PC-3 (cell line): ENCODE measurements at regions not wholly inside any gene's neighbourhood (a gene's known extent, or its start where the extent isn't known, plus 50 kb on each side); places are given as distances from the start of the nearest gene placed in this dataset.

Experiments
- ATAC-seq: fragments of 200-7000 bp; cut with Tn5 transposase; 2 replicates; pipeline ENCODE4 v1.9.1; 2020; ENCODE audit warnings: mild to moderate bottlenecking, moderate library complexity
- BruUV-seq: library from RNA; stranded (reverse); fragments of 400-500 nt; replicated peaks from 2 replicates; lab custom pipeline; 2021; lab: Mats Ljungman, UMichigan
- CTCF ChIA-PET: fragments of 300-600 bp; sonication (Branson Sonifier 250); formaldehyde crosslinking; loops from one replicate; lab custom pipeline; 2022; ENCODE audit warnings: antibody characterized with exemption; lab: Charles Lee
- POLR2A ChIA-PET: fragments of 300-600 bp; sonication (Branson Sonifier 250); formaldehyde crosslinking; loops from one replicate; lab custom pipeline; 2022; ENCODE audit warnings: antibody characterized with exemption; ENCODE audit not compliant: unreplicated experiment; lab: Charles Lee
- DNase-seq: peaks from one replicate; pipeline ENCODE4 v3.0.0-alpha.2; 2015
- H2AFZ ChIP-seq: fragments of 300-600 bp; sonication (generic); 2 replicates; pipeline ENCODE4 v1.6.0; 2016; ENCODE audit warnings: antibody characterized with exemption, low read length
- H3F3A ChIP-seq: fragments of 300-600 bp; sonication (generic); one replicate; pipeline ENCODE4 v1.6.0; 2017; ENCODE audit warnings: antibody characterized with exemption, low read length, control low read depth, mild to moderate bottlenecking; ENCODE audit not compliant: unreplicated experiment
- H3K27ac ChIP-seq: fragments of 300-600 bp; sonication (generic); 2 replicates; pipeline ENCODE4 v1.5.1; 2016; ENCODE audit warnings: mild to moderate bottlenecking, low read length
- H3K27me3 ChIP-seq: fragments of 300-600 bp; sonication (generic); 2 replicates; pipeline ENCODE4 v1.6.1; 2016; ENCODE audit warnings: low read length, mixed read lengths
- H3K36me3 ChIP-seq: fragments of 300-600 bp; sonication (generic); 2 replicates; pipeline ENCODE4 v1.6.1; 2016; ENCODE audit warnings: low read depth, mixed run types, low read length, mixed read lengths
- H3K4me1 ChIP-seq: fragments of 300-600 bp; sonication (generic); 2 replicates; pipeline ENCODE4 v1.5.1; 2016; ENCODE audit warnings: low read length; ENCODE audit not compliant: insufficient read depth
- H3K4me2 ChIP-seq: fragments of 300-600 bp; sonication (generic); 2 replicates; pipeline ENCODE4 v1.6.0; 2016; ENCODE audit warnings: low read length
- H3K4me3 ChIP-seq: fragments of 300-600 bp; sonication (generic); 2 replicates; pipeline ENCODE4 v1.5.1; 2016; ENCODE audit warnings: mild to moderate bottlenecking, low read length, mixed read lengths
- H3K79me2 ChIP-seq: fragments of 300-600 bp; sonication (generic); 2 replicates; pipeline ENCODE4 v1.6.1; 2017; ENCODE audit warnings: low read length, mixed read lengths
- H3K9ac ChIP-seq: fragments of 300-600 bp; sonication (generic); 2 replicates; pipeline ENCODE4 v1.6.0; 2016; ENCODE audit warnings: mild to moderate bottlenecking, low read length
- H3K9me2 ChIP-seq: fragments of 300-600 bp; sonication (generic); replicated peaks from 2 replicates; pipeline ENCODE4 v1.6.1; 2016; ENCODE audit warnings: mixed run types, low read length, mixed read lengths
- H3K9me3 ChIP-seq: fragments of 300-600 bp; sonication (generic); 2 replicates; pipeline ENCODE4 v1.6.1; 2016; ENCODE audit warnings: low read length, mixed read lengths
- H4K20me1 ChIP-seq: fragments of 300-600 bp; sonication (generic); 2 replicates; pipeline ENCODE4 v1.6.1; 2016; ENCODE audit warnings: low read length, mixed read lengths
- EZH2 ChIP-seq: fragments of 300-600 bp; sonication (generic); IDR thresholded peaks from one replicate; pipeline ENCODE4 v1.6.1; 2017; ENCODE audit warnings: antibody characterized with exemption, mild to moderate bottlenecking, low read length; ENCODE audit not compliant: unreplicated experiment
- EZH2phosphoT487 ChIP-seq: fragments of 300-600 bp; sonication (generic); IDR thresholded peaks from 2 replicates; pipeline ENCODE4 v1.6.1; 2018; ENCODE audit warnings: mild to moderate bottlenecking, antibody characterized with exemption, low read length, borderline replicate concordance
- intact Hi-C: fragments of 100-400 bp; cut with micrococcal nuclease; formaldehyde crosslinking; loops from 2 replicates; pipeline ENCODE4 v1.9.0; 2023
- TF ChIP-seq, protein P1 (sequence below): fragments of 300-600 bp; sonication (generic); conservative IDR thresholded peaks from 2 replicates; pipeline ENCODE4 v1.5.1; 2017; ENCODE audit warnings: antibody characterized with exemption, low read depth, mild to moderate bottlenecking, low read length

GRCh38 chr3:7874116-7874515 lies 627.5 kb upstream of the LMCD1 start:
- Histone ChIP-seq H2AFZ (no peak overlapping the region), H3F3A (no peaks in the 10 kb centered on the region), H3K4me1 (no peaks in the 10 kb centered on the region), H4K20me1 (no peaks in the 10 kb centered on the region), H3K9me2 (no peaks in the 10 kb centered on the region), H3K27me3 (no peaks in the 10 kb centered on the region), H3K4me3 (no peak overlapping the region), H3K9ac (no peak overlapping the region), H3K27ac (no peak overlapping the region), H3K9me3 (peaks cover 9% of the 10 kb centered on the region), H3K79me2 (no peaks in the 10 kb centered on the region), H3K36me3 (no peaks in the 10 kb centered on the region), H3K4me2 (no peak overlapping the region)
- intact Hi-C loops = no loop called here
- DNase-seq (no peak), ATAC-seq (no peak)
- TF ChIP-seq, protein P1, sequence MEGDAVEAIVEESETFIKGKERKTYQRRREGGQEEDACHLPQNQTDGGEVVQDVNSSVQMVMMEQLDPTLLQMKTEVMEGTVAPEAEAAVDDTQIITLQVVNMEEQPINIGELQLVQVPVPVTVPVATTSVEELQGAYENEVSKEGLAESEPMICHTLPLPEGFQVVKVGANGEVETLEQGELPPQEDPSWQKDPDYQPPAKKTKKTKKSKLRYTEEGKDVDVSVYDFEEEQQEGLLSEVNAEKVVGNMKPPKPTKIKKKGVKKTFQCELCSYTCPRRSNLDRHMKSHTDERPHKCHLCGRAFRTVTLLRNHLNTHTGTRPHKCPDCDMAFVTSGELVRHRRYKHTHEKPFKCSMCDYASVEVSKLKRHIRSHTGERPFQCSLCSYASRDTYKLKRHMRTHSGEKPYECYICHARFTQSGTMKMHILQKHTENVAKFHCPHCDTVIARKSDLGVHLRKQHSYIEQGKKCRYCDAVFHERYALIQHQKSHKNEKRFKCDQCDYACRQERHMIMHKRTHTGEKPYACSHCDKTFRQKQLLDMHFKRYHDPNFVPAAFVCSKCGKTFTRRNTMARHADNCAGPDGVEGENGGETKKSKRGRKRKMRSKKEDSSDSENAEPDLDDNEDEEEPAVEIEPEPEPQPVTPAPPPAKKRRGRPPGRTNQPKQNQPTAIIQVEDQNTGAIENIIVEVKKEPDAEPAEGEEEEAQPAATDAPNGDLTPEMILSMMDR = no peak
- TF ChIP-seq EZH2phosphoT487 (no peak), EZH2 (no peak)
- BruUV-seq = no TSS peak
- ChIA-PET POLR2A (no interaction called here), CTCF (no interaction called here)

- Histone ChIP-seq H2AFZ (no peak overlapping the region), H3K9me3 (peaks cover 15% of the 10 kb centered on the region), H3K9me2 (no peaks in the 10 kb centered on the region), H3K27ac (no peak overlapping the region), H3K27me3 (no peaks in the 10 kb centered on the region), H3F3A (no peaks in the 10 kb centered on the region), H3K9ac (no peak overlapping the region), H4K20me1 (no peaks in the 10 kb centered on the region), H3K4me1 (no peaks in the 10 kb centered on the region), H3K4me2 (no peak overlapping the region), H3K36me3 (no peaks in the 10 kb centered on the region), H3K4me3 (no peak overlapping the region), H3K79me2 (no peaks in the 10 kb centered on the region)
- TF ChIP-seq EZH2phosphoT487 = no peak
- no peak for TF ChIP-seq EZH2
- TF ChIP-seq, protein P1 = no peak
- CTCF ChIA-PET = no interaction called here
- intact Hi-C loops = no loop called here
- ATAC-seq = no peak
- no peak for DNase-seq
- POLR2A ChIA-PET = no interaction called here
- BruUV-seq = no TSS peak
Observed at GRCh38 chr3:7875925-7876324, 625.7 kb upstream of the LMCD1 start.

DNA sequence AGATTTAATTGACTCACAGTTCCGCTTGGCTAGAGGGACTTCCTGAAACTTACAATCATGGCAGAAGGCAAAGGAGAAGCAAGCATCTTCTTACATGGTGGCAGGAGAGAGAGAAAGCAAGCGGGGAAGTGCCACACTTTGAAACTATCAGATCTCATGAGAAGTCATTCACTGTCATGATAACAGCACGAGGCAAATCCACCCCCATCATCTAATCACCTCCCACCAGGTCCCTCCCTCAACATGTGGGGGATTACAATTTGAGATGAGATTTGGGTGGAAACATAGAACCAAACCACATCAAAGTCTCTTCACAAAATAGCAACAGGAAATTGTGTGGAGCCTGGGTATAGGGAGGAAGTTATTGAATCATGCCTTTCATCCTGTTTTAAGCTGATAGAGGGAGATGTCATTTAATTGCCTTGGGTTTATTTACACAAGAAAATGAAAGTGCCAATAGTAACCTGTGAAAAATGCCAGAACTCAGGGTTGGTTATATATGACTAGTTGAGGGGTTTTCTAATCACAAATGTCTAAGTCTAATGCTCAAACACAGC lies 624.8 kb upstream of the LMCD1 start:
- no peaks in the 10 kb centered on the region for H4K20me1 ChIP-seq
- no peaks in the 10 kb centered on the region for H3K36me3 ChIP-seq
- H2AFZ ChIP-seq = no peak overlapping the region
- no peaks in the 10 kb centered on the region for H3K9me2 ChIP-seq
- no peak overlapping the region for H3K27ac ChIP-seq
- no peaks in the 10 kb centered on the region for H3K79me2 ChIP-seq
- no peak for TF ChIP-seq EZH2phosphoT487
- TF ChIP-seq, protein P1 = no peak
- no peak for TF ChIP-seq EZH2
- no peak overlapping the region for H3K4me2 ChIP-seq
- peaks cover 18% of the 10 kb centered on the region for H3K9me3 ChIP-seq
- H3K9ac ChIP-seq = no peak overlapping the region
- ATAC-seq (no peak), DNase-seq (no peak)
- BruUV-seq = no TSS peak
- H3K4me1 ChIP-seq = no peaks in the 10 kb centered on the region
- ChIA-PET POLR2A (no interaction called here), CTCF (no interaction called here)
- H3K27me3 ChIP-seq = no peaks in the 10 kb centered on the region
- intact Hi-C loops = no loop called here
- H3F3A ChIP-seq = no peaks in the 10 kb centered on the region
- H3K4me3 ChIP-seq = no peak overlapping the region
